Inflammatory macrophage treated with lipopolysaccharide for 1 hour (primary cell): ENCODE measurements at regions not wholly inside any gene's neighbourhood (a gene's known extent, or its start where the extent isn't known, plus 50 kb on each side); places are given as distances from the start of the nearest gene placed in this dataset.
"Not testable (repeated sequence)": the region's sequence is repeated elsewhere in the genome, so short reads cannot be mapped to it uniquely, and the experiment has no call there.

Source experiments
- DNase-seq, 2 donors: peaks; one replicate each; pipeline ENCODE4 v3.0.0-alpha.2; 2020 to 2022

- DNase-seq: not testable (repeated sequence)
Observed at GRCh38 chr18:6572192-6572591, 157.3 kb upstream of the ARHGAP28 start.

DNA sequence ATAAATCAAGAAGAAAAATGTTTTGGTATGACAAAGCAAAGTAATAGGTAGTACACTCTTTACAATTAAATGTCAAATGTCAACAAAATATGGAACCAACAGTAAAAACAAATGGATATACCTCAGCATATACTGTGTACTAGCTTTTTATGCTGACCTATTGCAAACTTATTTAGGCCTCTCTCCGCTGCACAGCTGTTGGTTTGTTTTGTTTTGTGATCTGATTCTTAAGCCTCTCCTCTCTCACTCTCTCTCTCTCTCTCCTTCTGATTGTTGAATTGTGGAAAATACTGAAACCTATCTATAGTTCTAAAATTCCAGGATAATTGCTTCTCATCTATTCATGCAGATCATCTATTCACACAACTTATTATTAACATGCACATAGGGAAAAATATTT, 154.9 kb upstream of the ARHGAP28 start:
- no peak for DNase-seq

DNA sequence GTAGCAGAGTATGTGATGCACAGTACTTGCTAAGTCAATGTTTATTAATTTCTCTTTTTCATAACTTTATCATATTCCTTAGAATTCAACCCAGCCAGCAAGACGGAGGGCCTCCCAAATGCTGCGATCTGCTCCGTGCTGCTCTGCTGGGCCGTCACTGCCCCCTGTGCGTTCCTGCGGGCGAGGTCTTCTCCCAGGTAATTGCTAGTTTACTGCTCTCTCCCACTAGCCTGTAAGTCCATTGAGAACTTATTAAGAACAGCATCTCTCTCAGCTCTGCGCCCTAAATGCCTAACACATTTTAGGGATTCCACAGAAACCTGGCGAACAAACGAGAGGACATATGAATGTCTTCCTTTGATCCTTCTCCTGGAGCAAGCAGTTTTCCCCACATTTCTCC, 153.6 kb upstream of the ARHGAP28 start:
- no peak for DNase-seq

- DNase-seq: no peak
Observed at GRCh38 chr18:6576718-6577375, 152.7 kb upstream of the ARHGAP28 start.

GRCh38 chr18:6578686-6579085, 150.8 kb upstream of the ARHGAP28 start:
- DNase-seq: no peak

DNA sequence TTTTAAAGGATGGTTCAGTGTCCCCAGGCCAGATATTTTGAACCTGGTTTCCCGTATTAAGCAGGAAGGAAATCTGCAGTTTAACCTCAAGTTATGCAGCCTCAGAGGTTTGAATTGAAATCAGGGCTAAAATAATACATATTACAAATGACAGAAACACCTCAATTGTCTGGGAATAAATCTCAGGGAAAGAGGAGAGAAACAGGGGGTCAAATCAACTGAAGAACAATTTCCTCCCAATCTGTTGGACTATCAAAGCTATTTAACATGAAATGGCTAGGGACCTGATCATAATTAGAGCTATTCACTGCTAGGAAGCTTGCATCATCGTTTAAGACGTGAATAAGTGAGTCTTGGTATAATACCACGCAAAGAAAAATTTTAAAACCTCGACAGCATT, 150.0 kb upstream of the ARHGAP28 start:
- DNase-seq: no peak

GRCh38 chr18:6580401-6580800, 149.1 kb upstream of the ARHGAP28 start:
- DNase-seq: no peak

- no peak for DNase-seq
Observed at GRCh38 chr18:6589923-6590322, 139.6 kb upstream of the ARHGAP28 start.

DNA sequence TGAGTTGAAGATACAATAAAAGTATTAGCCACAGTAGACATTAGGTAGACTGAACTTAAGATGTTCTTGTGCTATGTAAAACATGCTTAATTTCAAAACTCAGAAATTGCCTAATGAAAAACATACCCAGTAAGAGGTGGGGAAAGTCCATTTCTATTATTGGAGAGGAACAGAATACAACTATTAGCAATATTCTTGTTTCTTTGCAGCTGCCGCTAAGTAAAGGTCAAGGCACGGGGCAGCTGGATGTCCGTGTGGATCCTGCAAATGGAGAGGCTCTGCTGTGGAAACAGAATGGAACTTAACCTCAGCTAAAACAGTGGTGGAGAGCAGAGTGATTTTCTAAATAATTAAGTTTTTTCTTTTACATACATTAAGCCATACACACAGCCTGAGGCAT, 139.2 kb upstream of the ARHGAP28 start:
- DNase-seq: no peak

DNA sequence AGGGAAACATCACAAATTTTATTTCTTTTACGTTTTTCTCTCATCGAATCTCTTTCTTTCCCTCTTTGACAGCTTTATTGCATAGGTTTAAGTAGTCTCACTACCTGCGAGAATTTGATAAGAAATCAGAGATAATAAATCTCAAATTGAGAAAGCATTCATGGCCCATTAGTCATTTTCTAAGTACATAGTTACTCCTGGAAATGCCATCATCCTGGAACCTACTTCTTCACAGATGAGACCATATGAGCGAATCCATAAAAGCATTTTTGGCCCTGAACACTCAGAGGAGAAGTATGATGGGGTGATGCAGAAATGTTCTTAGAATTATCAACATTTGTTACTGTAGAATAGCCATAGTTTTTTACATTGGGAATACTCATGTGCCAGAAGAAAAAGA, 138.0 kb upstream of the ARHGAP28 start:
- DNase-seq: no peak

- DNase-seq: no peak
Observed at GRCh38 chr18:6592522-6592921, 137.0 kb upstream of the ARHGAP28 start.

DNA sequence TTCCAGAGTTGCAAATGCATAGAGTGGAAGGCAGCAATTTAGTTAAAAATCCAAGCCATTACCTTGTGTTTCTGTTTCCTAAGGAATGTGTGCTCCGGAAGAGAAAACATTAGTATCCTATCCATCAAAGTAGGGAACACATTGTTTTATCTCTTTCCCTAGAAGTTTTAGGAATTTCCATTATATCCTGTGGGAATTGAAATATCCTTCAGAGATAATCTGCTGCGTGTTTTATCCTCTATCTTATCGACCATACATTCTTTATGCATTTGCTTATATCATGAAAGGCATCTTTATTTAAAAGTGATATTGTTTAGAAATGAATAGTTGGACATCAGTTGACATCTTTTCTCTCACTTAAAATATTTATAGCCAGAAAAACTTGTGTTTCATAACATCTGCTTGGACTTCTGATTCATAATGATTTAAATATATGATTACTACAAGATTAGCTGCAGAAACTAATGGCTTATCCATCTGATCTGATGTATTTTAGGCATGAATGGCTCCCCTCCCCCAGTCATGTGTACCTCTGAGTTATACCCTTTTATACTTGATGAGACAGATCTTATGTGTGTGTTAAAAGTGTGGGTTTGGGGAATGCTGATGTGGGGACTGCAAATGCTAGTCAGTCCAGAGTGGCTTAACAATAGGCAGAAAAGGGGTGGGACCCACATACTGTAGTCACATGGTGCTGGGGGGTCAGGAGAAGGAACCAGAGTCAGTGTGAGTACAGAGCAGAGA, 136.2 kb upstream of the ARHGAP28 start:
- DNase-seq: no peak

DNA sequence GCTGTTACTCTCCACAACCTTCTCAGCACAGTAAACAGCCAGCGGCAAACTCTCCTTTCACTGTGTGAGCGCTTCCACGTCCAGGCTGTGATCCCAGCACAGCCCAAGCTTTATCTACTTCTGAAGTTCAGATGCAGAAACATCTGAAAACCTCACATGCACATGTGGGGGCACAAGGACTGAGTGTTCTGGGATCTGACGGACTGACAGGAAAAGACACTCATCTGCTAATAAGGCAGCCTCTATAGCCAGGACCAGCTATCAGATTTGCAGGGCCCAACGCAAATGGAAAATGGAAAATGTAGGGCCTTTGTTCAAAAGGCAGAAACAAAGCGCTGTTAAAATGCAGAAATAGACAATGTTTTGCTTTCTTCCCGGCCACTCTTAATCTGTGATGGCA, 133.8 kb upstream of the ARHGAP28 start:
- no peak for DNase-seq

DNA sequence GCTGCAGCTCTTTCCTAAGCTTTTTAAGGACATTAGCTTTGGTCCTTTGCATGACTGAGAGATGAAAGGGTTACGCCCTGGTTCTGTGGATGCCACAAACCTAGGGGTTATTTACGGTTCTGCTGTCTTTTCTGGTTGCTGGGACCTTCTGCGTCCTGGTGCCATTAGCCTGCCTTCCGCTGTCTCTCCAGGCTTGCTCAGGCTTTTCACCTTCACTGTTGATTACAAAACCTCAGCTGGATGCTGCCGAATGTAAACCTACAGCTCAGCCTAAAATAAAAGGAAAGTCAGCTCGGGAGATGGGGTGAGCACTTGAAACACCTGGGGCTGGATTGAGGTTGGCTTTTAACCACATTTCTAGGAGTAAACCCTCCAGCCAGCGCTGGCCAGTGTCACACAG, 130.9 kb upstream of the ARHGAP28 start:
- DNase-seq: no peak

DNA sequence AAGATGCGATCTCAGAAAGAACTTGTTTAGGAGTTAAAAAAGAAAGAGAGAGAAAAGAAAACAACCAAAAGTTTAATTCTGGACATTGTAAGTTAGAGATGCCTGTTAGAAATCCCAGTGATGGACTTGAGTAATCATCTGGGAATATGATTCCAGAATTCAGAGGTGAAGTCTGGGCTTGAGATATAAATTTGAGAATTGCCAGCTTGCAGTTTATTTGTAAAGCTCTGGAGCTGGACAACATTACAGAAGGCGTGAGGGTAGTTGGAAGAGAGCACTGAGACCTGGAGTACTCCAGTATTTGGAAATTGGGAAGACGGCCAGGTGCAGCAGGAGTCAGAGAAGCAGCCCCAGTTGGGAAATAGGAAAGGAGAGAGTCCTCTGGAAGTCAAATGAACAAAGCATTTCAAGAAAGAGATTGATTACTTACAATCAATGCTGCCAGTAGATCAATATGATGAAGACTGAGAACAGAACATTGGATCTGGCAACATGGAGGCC, 128.8 kb upstream of the ARHGAP28 start:
- no peak for DNase-seq

- DNase-seq: no peak
Observed at GRCh38 chr18:6601241-6601640, 128.3 kb upstream of the ARHGAP28 start.

- DNase-seq: no peak
Observed at GRCh38 chr18:6602365-6602764, 127.2 kb upstream of the ARHGAP28 start.

DNA sequence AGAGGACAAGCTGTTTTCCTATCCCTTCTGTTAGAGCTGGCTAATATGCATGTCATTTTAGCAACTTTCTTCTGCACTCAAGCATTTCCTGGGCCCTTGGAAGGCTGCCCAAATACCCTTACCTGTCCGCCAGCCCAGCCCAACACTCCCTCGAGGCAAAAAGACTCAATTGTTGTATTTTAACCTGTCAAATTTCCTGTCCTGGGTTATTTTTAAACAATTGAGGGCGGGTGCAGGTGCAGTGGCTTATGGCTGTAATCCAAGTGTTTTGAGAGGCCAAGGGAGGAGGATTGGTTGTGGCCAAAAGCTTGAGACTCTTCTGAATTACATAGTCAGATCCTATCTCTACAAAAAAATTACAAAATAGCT, 125.0 kb upstream of the ARHGAP28 start:
- DNase-seq: no peak

GRCh38 chr18:6605115-6605869, 124.2 kb upstream of the ARHGAP28 start:
- DNase-seq: no peak

DNA sequence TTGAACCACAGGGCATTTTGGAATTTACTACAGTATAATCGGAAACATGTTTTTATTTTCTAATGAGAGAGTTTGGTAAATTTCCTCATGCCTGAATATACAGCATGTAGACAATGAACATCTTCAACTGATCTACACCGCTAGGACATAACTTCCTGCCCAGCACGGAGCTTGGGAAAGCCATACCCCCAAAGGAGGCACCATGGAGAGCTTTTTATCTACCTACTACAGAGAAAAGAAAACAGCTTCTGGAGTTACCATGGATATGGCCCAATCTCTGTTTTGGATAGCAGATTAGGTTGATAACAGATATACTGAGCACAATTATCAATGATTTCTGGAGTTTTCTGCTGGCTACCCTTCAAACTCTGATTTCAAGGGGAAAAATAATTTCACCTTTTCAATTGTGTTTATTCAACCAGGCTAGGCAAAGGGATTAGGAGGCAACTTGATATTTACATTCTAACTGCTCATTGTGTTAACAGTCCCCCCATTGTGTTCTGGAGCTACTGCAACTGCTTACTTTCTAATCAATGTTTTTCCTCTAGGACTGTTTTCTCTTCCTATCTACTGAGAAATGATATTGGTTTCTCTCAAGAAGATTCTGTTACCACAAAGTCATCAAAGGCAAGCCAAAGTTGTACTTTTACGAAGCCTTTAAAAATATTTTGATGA, 123.0 kb upstream of the ARHGAP28 start:
- DNase-seq: no peak

DNA sequence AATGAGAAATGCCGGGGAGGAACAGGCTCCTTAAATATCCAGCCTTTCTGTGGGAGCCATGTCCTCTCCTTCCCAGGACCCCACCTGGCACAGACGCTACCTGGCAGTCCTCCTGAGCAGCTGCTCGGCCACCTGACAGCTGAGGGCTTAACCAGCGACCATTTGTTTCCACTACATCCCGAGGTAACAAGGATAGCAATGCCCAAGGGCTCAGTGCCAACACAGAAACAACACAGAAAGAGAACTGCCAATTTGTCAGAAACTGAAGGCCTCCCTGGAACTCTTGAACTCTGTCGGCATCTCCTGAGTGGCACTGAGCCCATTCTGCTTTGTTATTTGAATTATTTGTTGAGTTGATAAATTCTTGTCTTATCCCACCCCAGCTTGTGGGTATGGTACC, 122.2 kb upstream of the ARHGAP28 start:
- no peak for DNase-seq

DNA sequence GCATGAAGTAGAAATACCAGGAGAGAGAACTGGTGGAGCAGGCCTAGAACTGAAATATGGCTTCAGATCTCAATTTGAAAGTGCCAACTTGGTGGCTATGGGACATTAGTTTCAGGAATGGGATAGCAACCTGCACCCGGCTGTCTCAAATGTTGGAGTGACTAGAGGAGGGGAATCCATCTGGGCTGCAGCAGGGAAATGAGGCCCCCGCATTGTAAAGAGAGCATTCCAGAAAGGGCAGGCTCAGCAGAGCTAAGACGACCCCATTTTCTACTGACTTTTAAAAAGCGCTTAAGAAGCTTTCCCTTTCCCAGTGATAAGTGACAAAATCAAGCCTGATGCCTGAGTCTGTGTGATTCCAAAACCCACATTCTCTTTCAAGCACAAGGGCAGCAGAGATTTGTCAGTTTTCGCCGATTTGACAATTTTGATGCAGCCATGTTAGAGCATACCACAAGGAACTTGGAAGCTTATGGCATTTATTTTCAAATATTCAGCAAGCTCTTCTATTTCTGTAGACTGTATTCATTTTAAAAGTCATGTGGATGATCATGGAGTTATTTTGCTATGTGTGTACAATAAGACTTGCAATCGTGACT, 119.8 kb upstream of the ARHGAP28 start:
- no peak for DNase-seq

GRCh38 chr18:6610466-6610865, 119.0 kb upstream of the ARHGAP28 start:
- no peak for DNase-seq
